Prostate gland (tissue), 2 donors: ENCODE measurements at regions not wholly inside any gene's neighbourhood (a gene's known extent, or its start where the extent isn't known, plus 50 kb on each side); places are given as distances from the start of the nearest gene placed in this dataset.

Experiments
- CTCF ChIP-seq, 4 experiments: fragments of 200-600 bp in 2 of 4; fragments of 450-650 bp in 2 of 4; sonication (generic) in 2 of 4; IDR thresholded peaks; 1 replicate in 3 of 4; 2 replicates in 1 of 4; pipeline ENCODE4 v1.5.1; 2016 to 2019; ENCODE audit warnings: antibody characterized with exemption in 4 of 4, mild to moderate bottlenecking in 2 of 4, moderate library complexity in 2 of 4
- POLR2A ChIP-seq: fragments of 450-650 bp; IDR thresholded peaks from one replicate; pipeline ENCODE4 v1.6.1; 2016; ENCODE audit warnings: antibody characterized with exemption, mild to moderate bottlenecking
- POLR2AphosphoS5 ChIP-seq: sonication (generic); formaldehyde crosslinking; IDR thresholded peaks from one replicate; pipeline ENCODE4 v1.6.1; 2017; ENCODE audit warnings: antibody characterized with exemption

GRCh38 chr5:128838623-128839022, 126.7 kb upstream of the SLC27A6 start:
- TF ChIP-seq CTCF (IDR thresholded peaks at IDR 0.05) (no peak), POLR2A (no peak), POLR2AphosphoS5 (no peak)
